Body of pancreas (tissue), 4 donors: ENCODE measurements at regions not wholly inside any gene's neighbourhood (a gene's known extent, or its start where the extent isn't known, plus 50 kb on each side); places are given as distances from the start of the nearest gene placed in this dataset.

Source experiments
- CTCF ChIP-seq, 7 experiments: fragments of 450-650 bp in 4 of 7; fragments of 200-600 bp in 3 of 7; sonication (generic) in 3 of 7; IDR thresholded peaks; one replicate each; pipeline ENCODE4 v1.5.1; 2016 to 2019; ENCODE audit warnings: antibody characterized with exemption in 7 of 7
- POLR2A ChIP-seq, 3 donors: fragments of 450-650 bp; IDR thresholded peaks; one replicate each; pipeline ENCODE4 v1.6.1; 2016; ENCODE audit warnings: antibody characterized with exemption in 3 of 3, mild to moderate bottlenecking in 2 of 3

- no peak for TF ChIP-seq CTCF (IDR thresholded peaks at IDR 0.05)
- TF ChIP-seq POLR2A (IDR thresholded peaks at IDR 0.05): no peak
Measured at GRCh38 chr6:159328052-159328451, 158.9 kb downstream of the FNDC1 start.
